ENCODE measurements at regions not wholly inside any gene's neighbourhood (a gene's known extent, or its start where the extent isn't known, plus 50 kb on each side); places are given as distances from the start of the nearest gene placed in this dataset.

DNA sequence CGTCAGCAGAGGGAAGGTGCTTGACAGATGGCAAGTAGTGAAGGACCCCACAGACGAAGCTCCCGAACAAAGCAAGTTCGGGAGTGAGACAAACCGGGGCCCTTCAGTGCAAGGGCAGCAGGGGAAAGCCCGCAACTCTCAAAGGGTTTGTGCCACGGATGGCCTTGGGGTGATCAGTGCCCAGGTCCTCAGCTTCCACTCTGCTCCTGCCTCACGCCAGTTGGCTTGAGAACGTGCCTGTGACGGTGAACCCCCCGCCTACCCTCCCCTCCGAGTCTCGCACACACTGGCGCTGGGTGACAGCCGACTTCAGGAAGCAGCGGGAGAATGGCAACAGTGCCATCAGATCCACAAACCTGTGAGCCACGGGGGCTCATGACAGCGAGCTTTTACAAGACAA is 56.8 kb upstream of the SALL3 start:
- Mint-ChIP-seq H3K27ac (no peak overlapping the region), H3K9me3 (ENCODE audit: low read depth) (no peaks in the 10 kb centered on the region), H3K4me3 (no peak overlapping the region), H3K27me3 (peaks cover 1% of the 10 kb centered on the region), H3K4me1 (no peaks in the 10 kb centered on the region), H3K36me3 (ENCODE audit: low read depth) (no peaks in the 10 kb centered on the region)
- POLR2A ChIA-PET, result no interaction called here
- intact Hi-C loops (cut with DNase I, micrococcal nuclease), result no loop called here
- ATAC-seq (no peak), DNase-seq (no peak)
- CTCF ChIA-PET, result no interaction called here

DNA sequence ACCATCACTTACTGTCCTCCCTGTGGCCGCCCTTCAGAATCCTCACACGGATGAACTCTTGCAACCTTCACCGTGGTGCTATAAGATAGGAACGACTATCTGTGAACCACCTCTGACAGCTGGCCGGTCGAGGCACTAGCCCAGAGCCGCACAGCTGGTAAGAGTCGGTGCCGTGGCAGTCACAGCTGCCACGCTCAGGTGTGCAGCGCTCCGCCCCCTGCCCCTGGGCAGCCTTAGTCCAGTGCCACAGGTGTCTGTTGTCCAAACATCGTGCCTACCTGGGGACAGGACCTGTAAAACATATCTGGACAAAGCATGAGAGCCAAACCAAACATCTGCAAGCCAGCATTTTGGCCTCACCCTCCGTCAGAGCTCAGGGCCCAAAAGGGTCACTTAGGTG is 55.3 kb upstream of the SALL3 start:
- ATAC-seq (no peak), DNase-seq (no peak)
- Mint-ChIP-seq H3K27ac (no peak overlapping the region), H3K9me3 (ENCODE audit: low read depth) (no peaks in the 10 kb centered on the region), H3K36me3 (ENCODE audit: low read depth) (no peaks in the 10 kb centered on the region), H3K4me3 (no peak overlapping the region), H3K4me1 (no peaks in the 10 kb centered on the region), H3K27me3 (peaks cover 2% of the 10 kb centered on the region)
- ChIA-PET CTCF (no interaction called here), POLR2A (no interaction called here)
- intact Hi-C loops (cut with DNase I, micrococcal nuclease), result no loop called here

DNA sequence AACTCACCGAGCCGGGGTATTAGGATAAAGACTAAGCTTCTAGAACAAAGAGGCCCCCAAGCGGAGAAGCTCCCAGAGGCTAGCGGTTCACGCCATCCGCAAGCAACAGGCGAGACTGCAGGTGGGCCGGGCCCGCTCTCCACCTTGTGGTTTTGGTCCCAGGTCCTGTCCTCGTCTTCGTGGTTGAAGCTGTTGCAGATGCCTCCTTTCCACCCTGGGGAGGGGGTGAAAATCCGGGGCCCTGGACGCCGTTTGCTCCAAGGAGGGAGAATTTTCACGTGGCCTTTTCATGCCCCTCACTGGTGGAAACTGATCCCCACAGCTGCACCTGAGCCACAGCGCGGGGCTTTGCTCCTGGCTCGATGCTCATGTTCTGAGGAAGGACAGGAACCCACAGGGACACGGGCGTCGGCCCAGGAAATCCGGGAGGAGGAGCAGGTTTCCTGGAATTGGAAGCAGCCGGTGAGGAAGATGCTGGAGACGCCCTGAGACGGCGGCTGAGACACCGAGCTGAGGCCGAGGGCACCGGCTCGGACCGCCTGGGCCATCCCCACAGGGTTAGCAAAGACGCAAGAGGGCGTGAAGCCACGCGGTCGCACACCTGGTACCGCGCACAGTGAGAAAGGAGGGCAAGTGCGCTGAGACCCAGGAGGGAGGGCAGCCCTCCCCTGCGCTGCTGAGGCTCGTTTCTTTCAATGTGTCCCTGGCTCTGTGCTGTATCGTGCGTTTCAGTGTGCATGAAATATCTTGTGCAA is 54.7 kb upstream of the SALL3 start:
- ATAC-seq, result no peak
- ChIA-PET CTCF (no interaction called here), POLR2A (no interaction called here)
- Mint-ChIP-seq H3K4me3 (no peak overlapping the region), H3K9me3 (ENCODE audit: low read depth) (no peaks in the 10 kb centered on the region), H3K36me3 (ENCODE audit: low read depth) (no peaks in the 10 kb centered on the region), H3K27ac (no peak overlapping the region), H3K4me1 (no peaks in the 10 kb centered on the region), H3K27me3 (peaks cover 2% of the 10 kb centered on the region)
- no peak for DNase-seq
- intact Hi-C loops (cut with DNase I, micrococcal nuclease), result no loop called here

DNA sequence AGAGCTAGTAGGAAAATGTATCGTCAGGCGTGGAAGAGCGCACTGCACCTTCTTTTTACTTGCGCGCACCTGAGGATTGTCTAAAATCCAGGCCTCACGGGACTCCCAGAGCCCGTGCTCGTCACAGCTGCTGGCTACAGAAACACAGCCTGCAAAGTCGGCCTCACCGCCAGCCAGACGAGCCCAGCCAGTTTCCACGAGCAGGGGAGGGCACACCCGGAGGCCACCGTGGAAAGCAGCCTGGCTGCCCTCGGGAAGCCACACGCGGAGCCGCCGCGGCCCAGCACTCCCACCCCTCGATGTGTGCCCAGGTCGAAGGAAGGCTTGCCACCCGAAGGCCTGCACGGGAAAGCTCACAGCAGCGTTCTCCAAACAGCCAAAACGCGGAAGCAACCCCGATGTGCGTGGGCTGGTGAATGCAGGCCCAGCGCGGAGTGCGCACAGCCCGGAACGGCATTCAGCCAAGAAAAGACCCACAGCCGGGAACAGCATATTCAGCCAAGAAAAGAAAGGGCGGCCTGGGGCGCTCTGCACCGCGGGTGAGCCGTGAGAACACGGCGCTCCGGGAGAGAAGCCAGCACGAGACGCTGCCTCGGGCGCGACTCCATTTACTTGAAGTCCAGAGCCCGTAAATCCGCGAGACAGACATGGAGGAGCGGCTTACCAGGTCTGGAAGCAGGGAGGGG is 53.9 kb upstream of the SALL3 start:
- POLR2A ChIA-PET, result no interaction called here
- H3K27me3 Mint-ChIP-seq, result peaks cover 2% of the 10 kb centered on the region
- DNase-seq, result no peak
- H3K4me1 Mint-ChIP-seq, result no peaks in the 10 kb centered on the region
- intact Hi-C loops (cut with DNase I, micrococcal nuclease), result no loop called here
- no peaks in the 10 kb centered on the region for H3K9me3 Mint-ChIP-seq (ENCODE audit: low read depth)
- CTCF ChIA-PET, result no interaction called here
- ATAC-seq, result no peak
- H3K4me3 Mint-ChIP-seq, result no peak overlapping the region
- H3K27ac Mint-ChIP-seq, result no peak overlapping the region
- no peaks in the 10 kb centered on the region for H3K36me3 Mint-ChIP-seq (ENCODE audit: low read depth)

DNA sequence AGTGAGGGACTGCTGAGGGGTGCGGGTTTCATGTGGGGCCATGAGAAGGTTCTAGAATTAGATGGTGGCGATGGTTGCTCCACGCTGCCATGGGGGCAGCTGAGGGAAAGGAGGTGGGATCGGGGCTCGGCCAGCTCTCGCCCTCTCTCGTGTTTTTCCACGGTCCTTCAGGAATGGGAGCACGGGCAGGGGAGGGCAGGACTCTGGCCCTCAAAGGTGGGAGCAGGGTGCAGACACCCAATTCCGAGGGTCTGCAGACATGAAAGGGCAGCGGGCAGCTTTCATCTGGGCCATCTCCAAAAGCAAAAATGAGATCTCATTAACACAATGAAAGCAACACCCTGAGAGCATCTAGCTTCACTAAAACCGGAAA is 53.4 kb upstream of the SALL3 start:
- intact Hi-C loops (cut with DNase I, micrococcal nuclease), result no loop called here
- Mint-ChIP-seq H3K4me1 (no peaks in the 10 kb centered on the region), H3K9me3 (ENCODE audit: low read depth) (no peaks in the 10 kb centered on the region), H3K27me3 (peaks cover 2% of the 10 kb centered on the region), H3K36me3 (ENCODE audit: low read depth) (no peaks in the 10 kb centered on the region), H3K27ac (no peak overlapping the region), H3K4me3 (no peak overlapping the region)
- no peak for DNase-seq
- POLR2A ChIA-PET, result no interaction called here
- no peak for ATAC-seq
- CTCF ChIA-PET, result interaction anchor here (0.6 kb wide), 1 partner anchor 1153 kb away, joined by 3 read pairs; no protein-coding TSS in a partner anchor

DNA sequence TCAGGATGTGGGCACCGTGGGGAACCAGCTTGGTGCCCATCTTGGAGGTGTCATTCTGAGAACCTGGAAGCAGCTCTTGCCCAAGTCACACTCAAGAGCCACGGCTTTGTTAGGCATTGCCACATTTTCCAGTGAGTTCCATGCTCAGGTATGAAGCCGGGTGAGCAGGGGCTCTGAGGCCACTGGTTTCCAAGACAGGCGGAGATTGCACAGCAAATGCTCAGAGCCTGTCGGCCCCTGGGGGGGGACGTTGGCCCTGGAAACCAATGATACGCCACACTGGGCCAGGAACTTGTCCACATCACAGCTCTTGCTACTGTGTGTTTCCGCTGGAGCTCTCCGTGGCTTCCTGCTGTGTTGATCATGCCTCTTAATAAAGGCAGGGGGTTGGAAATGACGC is 52.5 kb upstream of the SALL3 start:
- ChIA-PET POLR2A (no interaction called here), CTCF (no interaction called here)
- Mint-ChIP-seq H3K36me3 (ENCODE audit: low read depth) (no peaks in the 10 kb centered on the region), H3K4me3 (no peak overlapping the region), H3K4me1 (no peaks in the 10 kb centered on the region), H3K9me3 (ENCODE audit: low read depth) (no peaks in the 10 kb centered on the region), H3K27me3 (peaks cover 2% of the 10 kb centered on the region), H3K27ac (no peak overlapping the region)
- ATAC-seq, result no peak
- intact Hi-C loops (cut with DNase I, micrococcal nuclease), result no loop called here
- DNase-seq, result no peak

DNA sequence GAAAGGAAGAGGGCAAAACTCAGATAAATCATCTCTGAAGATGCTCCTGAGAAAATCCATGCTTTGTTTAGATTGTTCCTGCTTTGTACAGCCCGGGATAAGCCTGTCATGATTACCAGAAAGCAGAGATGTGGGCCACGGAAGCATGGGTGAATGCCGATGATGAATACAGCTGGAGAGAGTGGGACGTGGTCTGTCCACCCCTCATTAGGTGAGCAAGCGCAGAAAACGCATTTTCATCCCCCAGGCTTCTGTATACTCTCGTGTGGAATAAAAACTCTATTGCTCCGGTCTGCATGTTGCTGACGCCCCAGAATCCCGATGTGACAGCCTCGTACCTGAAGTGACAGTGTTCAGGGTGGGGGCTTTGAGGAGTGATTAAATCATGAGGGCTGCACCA is 52.0 kb upstream of the SALL3 start:
- intact Hi-C loops (cut with DNase I, micrococcal nuclease), result no loop called here
- Mint-ChIP-seq H3K4me1 (no peaks in the 10 kb centered on the region), H3K9me3 (ENCODE audit: low read depth) (no peaks in the 10 kb centered on the region), H3K27me3 (peaks cover 2% of the 10 kb centered on the region), H3K36me3 (ENCODE audit: low read depth) (no peaks in the 10 kb centered on the region), H3K4me3 (no peak overlapping the region), H3K27ac (no peak overlapping the region)
- POLR2A ChIA-PET, result no interaction called here
- CTCF ChIA-PET, result no interaction called here
- DNase-seq (no peak), ATAC-seq (no peak)

DNA sequence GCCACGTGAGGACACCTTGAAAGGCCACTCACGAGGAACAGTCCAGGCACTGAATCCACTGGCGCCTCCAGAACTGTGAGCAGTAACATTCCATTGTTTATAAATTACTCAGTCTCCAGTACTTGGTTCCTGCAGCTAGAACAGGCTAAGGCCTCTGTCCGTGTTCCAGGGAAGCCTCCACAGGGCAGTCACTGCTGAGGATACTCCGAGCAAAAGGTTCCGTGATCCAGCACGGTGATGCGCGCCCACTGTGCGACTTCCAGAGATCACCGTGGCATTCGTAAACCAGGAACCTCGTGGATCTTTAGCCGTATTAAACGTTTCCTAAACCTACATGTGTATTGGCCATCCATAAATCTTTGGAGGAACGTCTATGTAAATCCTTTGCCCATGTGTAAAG is 51.5 kb upstream of the SALL3 start:
- Mint-ChIP-seq H3K36me3 (ENCODE audit: low read depth) (no peaks in the 10 kb centered on the region), H3K4me3 (no peak overlapping the region), H3K4me1 (no peaks in the 10 kb centered on the region), H3K27ac (no peak overlapping the region), H3K9me3 (ENCODE audit: low read depth) (no peaks in the 10 kb centered on the region), H3K27me3 (peaks cover 2% of the 10 kb centered on the region)
- ChIA-PET POLR2A (no interaction called here), CTCF (no interaction called here)
- ATAC-seq, result no peak
- no peak for DNase-seq
- intact Hi-C loops (cut with DNase I, micrococcal nuclease), result no loop called here

DNA sequence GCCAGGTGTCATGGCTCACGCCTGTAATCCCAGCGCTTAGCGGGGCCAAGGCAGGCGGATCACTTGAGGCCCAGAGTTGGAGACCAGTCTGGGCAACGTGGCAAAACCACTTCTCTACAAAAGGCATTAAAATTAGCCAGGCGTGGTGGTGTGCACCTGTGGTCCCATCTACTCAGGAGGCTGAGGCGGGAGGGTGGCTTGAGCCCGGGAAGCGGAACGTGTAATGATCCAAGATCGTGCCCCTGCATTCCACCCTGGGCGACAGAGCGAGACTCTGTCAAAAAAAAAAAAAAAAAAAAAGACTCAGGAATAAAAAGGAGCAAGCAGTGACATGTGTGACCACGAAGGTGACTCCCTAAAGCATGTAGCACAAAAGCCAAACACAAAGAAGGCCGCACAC is 50.1 kb upstream of the SALL3 start:
- H3K27ac Mint-ChIP-seq, result no peak overlapping the region
- H3K27me3 Mint-ChIP-seq, result peaks cover 2% of the 10 kb centered on the region
- ChIA-PET CTCF (no interaction called here), POLR2A (no interaction called here)
- DNase-seq, result no peak
- no peaks in the 10 kb centered on the region for H3K9me3 Mint-ChIP-seq (ENCODE audit: low read depth)
- intact Hi-C loops (cut with DNase I, micrococcal nuclease), result no loop called here
- ATAC-seq, result no peak
- no peaks in the 10 kb centered on the region for H3K4me1 Mint-ChIP-seq
- H3K4me3 Mint-ChIP-seq, result no peak overlapping the region
- no peaks in the 10 kb centered on the region for H3K36me3 Mint-ChIP-seq (ENCODE audit: low read depth)
